T-helper 1 cell (primary cell): ENCODE measurements at regions not wholly inside any gene's neighbourhood (a gene's known extent, or its start where the extent isn't known, plus 50 kb on each side); places are given as distances from the start of the nearest gene placed in this dataset.

Source experiments
- DNase-seq, 5 donors: peaks; one replicate each; pipeline ENCODE4 v3.0.0-alpha.2; 2012 to 2020

GRCh38 chr20:11101696-11102095, 427.9 kb upstream of the JAG1 start:
- DNase-seq = no peak

GRCh38 chr20:11103866-11104265, 430.1 kb upstream of the JAG1 start:
- DNase-seq = no peak

- DNase-seq = no peak
Measured at GRCh38 chr20:11108102-11108810, 434.5 kb upstream of the JAG1 start.

GRCh38 chr20:11110535-11110934, 436.7 kb upstream of the JAG1 start:
- DNase-seq = no peak

GRCh38 chr20:11111191-11111590, 437.4 kb upstream of the JAG1 start:
- no peak for DNase-seq

- no peak for DNase-seq
Measured at GRCh38 chr20:11112832-11113231, 439.0 kb upstream of the JAG1 start.

GRCh38 chr20:11114382-11114781, 440.6 kb upstream of the JAG1 start:
- DNase-seq = no peak

- no peak for DNase-seq
Measured at GRCh38 chr20:11117808-11118528, 444.2 kb upstream of the JAG1 start.

GRCh38 chr20:11118802-11119380, 445.1 kb upstream of the JAG1 start:
- no peak for DNase-seq

- no peak for DNase-seq
Measured at GRCh38 chr20:11119573-11119972, 445.8 kb upstream of the JAG1 start.

- no peak for DNase-seq
Measured at GRCh38 chr20:11120431-11120830, 446.6 kb upstream of the JAG1 start.

- DNase-seq = no peak
Measured at GRCh38 chr20:11124849-11125505, 451.2 kb upstream of the JAG1 start.

GRCh38 chr20:11128220-11128718, 454.5 kb upstream of the JAG1 start:
- DNase-seq = no peak

GRCh38 chr20:11128721-11129120, 454.9 kb upstream of the JAG1 start:
- DNase-seq = no peak

- no peak for DNase-seq
Measured at GRCh38 chr20:11130554-11131166, 456.9 kb upstream of the JAG1 start.

- DNase-seq = no peak
Measured at GRCh38 chr20:11132819-11133415, 459.1 kb upstream of the JAG1 start.

- no peak for DNase-seq
Measured at GRCh38 chr20:11136691-11137090, 462.9 kb upstream of the JAG1 start.

- DNase-seq = no peak
Measured at GRCh38 chr20:11137688-11138087, 463.9 kb upstream of the JAG1 start.

GRCh38 chr20:11140359-11140758, 466.6 kb upstream of the JAG1 start:
- no peak for DNase-seq

- no peak for DNase-seq
Measured at GRCh38 chr20:11143481-11143880, 469.7 kb upstream of the JAG1 start.

- no peak for DNase-seq
Measured at GRCh38 chr20:11144114-11144950, 470.5 kb upstream of the JAG1 start.

GRCh38 chr20:11145616-11146015, 471.8 kb upstream of the JAG1 start:
- no peak for DNase-seq
